HEK293T (cell line): ENCODE measurements at regions not wholly inside any gene's neighbourhood (a gene's known extent, or its start where the extent isn't known, plus 50 kb on each side); places are given as distances from the start of the nearest gene placed in this dataset.

Source experiments
- ARNT ChIP-seq: fragments of 450-650 bp; IDR thresholded peaks from 2 replicates; pipeline ENCODE4 v1.6.1; 2017; ENCODE audit warnings: mild to moderate bottlenecking
- BHLHE40 ChIP-seq: fragments of 450-650 bp; IDR thresholded peaks from 2 replicates; pipeline ENCODE4 v1.6.1; 2016; ENCODE audit warnings: mild to moderate bottlenecking, moderate library complexity, borderline replicate concordance
- CTBP1 ChIP-seq: fragments of 450-650 bp; IDR thresholded peaks from 2 replicates; pipeline ENCODE4 v1.6.1; 2016; ENCODE audit warnings: borderline replicate concordance
- ELF4 ChIP-seq: fragments of 450-650 bp; IDR thresholded peaks from 2 replicates; pipeline ENCODE4 v1.6.1; 2017; ENCODE audit warnings: antibody characterized with exemption
- FOXA1 ChIP-seq: fragments of 450-650 bp; IDR thresholded peaks from 2 replicates; pipeline ENCODE4 v1.6.1; 2016; ENCODE audit warnings: mild to moderate bottlenecking
- FOXK2 ChIP-seq: fragments of 450-650 bp; IDR thresholded peaks from 2 replicates; pipeline ENCODE4 v1.6.1; 2016; ENCODE audit warnings: mild to moderate bottlenecking
- FOXM1 ChIP-seq: fragments of 450-650 bp; IDR thresholded peaks from 2 replicates; pipeline ENCODE4 v1.6.1; 2017; ENCODE audit warnings: mild to moderate bottlenecking, borderline replicate concordance
- HDGF ChIP-seq: fragments of 450-650 bp; IDR thresholded peaks from 2 replicates; pipeline ENCODE4 v1.6.1; 2017; ENCODE audit warnings: antibody characterized with exemption, borderline replicate concordance
- L3MBTL2 ChIP-seq: fragments of 450-650 bp; conservative IDR thresholded peaks from 2 replicates; pipeline ENCODE4 v1.6.1; 2016; ENCODE audit warnings: mild to moderate bottlenecking
- NFRKB ChIP-seq: fragments of 450-650 bp; IDR thresholded peaks from 2 replicates; pipeline ENCODE4 v1.6.1; 2016; ENCODE audit warnings: mild to moderate bottlenecking, moderate library complexity
- PKNOX1 ChIP-seq: fragments of 450-650 bp; IDR thresholded peaks from 2 replicates; pipeline ENCODE4 v1.6.1; 2016
- SP1 ChIP-seq: fragments of 450-650 bp; IDR thresholded peaks from 2 replicates; pipeline ENCODE4 v1.6.1; 2017
- SUZ12 ChIP-seq: fragments of 450-650 bp; IDR thresholded peaks from 2 replicates; pipeline ENCODE4 v1.6.1; 2016; ENCODE audit warnings: mild to moderate bottlenecking
- TARDBP ChIP-seq: fragments of 450-650 bp; IDR thresholded peaks from 2 replicates; pipeline ENCODE4 v1.6.1; 2016

- TF ChIP-seq SP1 (no peak), TARDBP (no peak), ARNT (no peak), HDGF (no peak), BHLHE40 (no peak), FOXA1 (no peak), FOXK2 (no peak), CTBP1 (no peak), ELF4 (no peak), SUZ12 (no peak), PKNOX1 (no peak), L3MBTL2 (no peak), NFRKB (no peak), FOXM1 (no peak)
These were observed 1181.3 kb upstream of the AUTS2 start for GRCh38 chr7:68417002-68417401.
